ENCODE measurements at regions not wholly inside any gene's neighbourhood (a gene's known extent, or its start where the extent isn't known, plus 50 kb on each side); places are given as distances from the start of the nearest gene placed in this dataset.
A peak's percentile ranks its signal among the peaks of the same experiment; 100 is the strongest.

GRCh38 chr2:71277536-71278103 lies 50.7 kb upstream of the PAIP2B start:
- 18% methylated on average over 18 of the region's 18 CpGs for WGBS (ENCODE audit: low lambda C conversion rate)
- TF ChIP-seq PRDM15 (CRISPR knock-in tag; IDR thresholded peaks at IDR 0.05), result no peak
- TF ChIP-seq HOXA7 (CRISPR knock-in tag; IDR thresholded peaks at IDR 0.05), result no peak
- no peak for TF ChIP-seq GZF1 (CRISPR knock-in tag; IDR thresholded peaks at IDR 0.05)
- no peak for TF ChIP-seq ZNF264 (CRISPR knock-in tag; IDR thresholded peaks at IDR 0.05)
- no peak for TF ChIP-seq ZNF24 (IDR thresholded peaks at IDR 0.05)
- TF ChIP-seq SMAD9 (CRISPR knock-in tag; IDR thresholded peaks at IDR 0.05), result no peak
- TF ChIP-seq MAFF (IDR thresholded peaks at IDR 0.05; ENCODE audit: low read depth, low read length), result no peak
- no peak for TF ChIP-seq ATF5 (CRISPR knock-in tag; IDR thresholded peaks at IDR 0.05; ENCODE audit: low read depth)
- TF ChIP-seq ZFP41 (CRISPR knock-in tag; IDR thresholded peaks at IDR 0.05; ENCODE audit: borderline replicate concordance), result no peak
- no peak for TF ChIP-seq ZNF329 (CRISPR knock-in tag; IDR thresholded peaks at IDR 0.05; ENCODE audit: low read depth)
- no peak for TF ChIP-seq ZNF839 (CRISPR knock-in tag; IDR thresholded peaks at IDR 0.05; ENCODE audit: borderline replicate concordance)
- no peak for TF ChIP-seq ZNF318 (CRISPR knock-in tag; IDR thresholded peaks at IDR 0.05)

More at GRCh38 chr2:71277536-71278103, 50.7 kb upstream of the PAIP2B start:
- Histone ChIP-seq H3K27ac (ENCODE audit: extremely low read length, insufficient read depth, low read length) (no peak overlapping the region), H3K4me3 (replicated peaks in 1 of 3; ENCODE audit: insufficient read depth in 1 of 3, low read depth in 2 of 3, low read length in 3 of 3) (no peak overlapping the region), H3K27me3 (ENCODE audit: control insufficient read depth in 1 of 2, insufficient read depth in 2 of 2, low read length in 2 of 2) (peaks cover 5 to 40% of the 10 kb centered on the region in 2 experiments), H3K9ac (ENCODE audit: insufficient read depth, low read depth, low read length) (no peak overlapping the region), H3K79me2 (ENCODE audit: insufficient read depth, low read length) (no peaks in the 10 kb centered on the region), H3K4me1 (ENCODE audit: insufficient read depth, low read length) (peaks cover 20% of the 10 kb centered on the region), H3K4me2 (ENCODE audit: low read depth, low read length) (no peak overlapping the region), H2AFZ (ENCODE audit: low read length) (no peak overlapping the region), H3K36me3 (replicated peaks in 1 of 2; ENCODE audit: control insufficient read depth in 1 of 2, insufficient read depth in 2 of 2, low read length in 2 of 2) (no peaks in the 10 kb centered on the region), H3K9me3 (ENCODE audit: low read length) (no peaks in the 10 kb centered on the region), H4K20me1 (ENCODE audit: insufficient read depth, low read length) (no peaks in the 10 kb centered on the region)
- ChIA-PET CTCF (ENCODE audit: low intra/inter-chr PET ratio, low total read pairs) (no interaction called here), POLR2A (interaction anchor here (0.6 kb wide), 1 partner anchor 54 kb away, joined by 3 read pairs; the partner anchor contains the start of gene ZNF638)
- intact Hi-C loops (cut with micrococcal nuclease; ENCODE audit: unreplicated experiment), result loop anchor here (5.0 kb wide), 1 partner anchor 45 kb away; no protein-coding TSS in a partner anchor
- ATAC-seq (peak; percentile 86), FAIRE-seq (no peak), DNase-seq (ENCODE audit: low spot score) (peak; percentile 31)
- no TSS peak for BruUV-seq (replicated peaks)
- in situ Hi-C loops (cut with HindIII; ENCODE audit: extremely low pct_ligation_motif_present, low pct_unique_long_range_greater_than_20kb), result no loop called here

Measured in HepG2 (cell line).